Stimulated activated CD4-positive, alpha-beta T cell treated with anti-CD3 and anti-CD28 coated beads, Interleukin-4, amount 100 ng/mL, for 4 hours (primary cell): ENCODE measurements at regions not wholly inside any gene's neighbourhood (a gene's known extent, or its start where the extent isn't known, plus 50 kb on each side); places are given as distances from the start of the nearest gene placed in this dataset.

Experiments
- DNase-seq, 2 experiments: peaks; one replicate each; pipeline ENCODE4 v3.0.0-alpha.2; 2020

DNA sequence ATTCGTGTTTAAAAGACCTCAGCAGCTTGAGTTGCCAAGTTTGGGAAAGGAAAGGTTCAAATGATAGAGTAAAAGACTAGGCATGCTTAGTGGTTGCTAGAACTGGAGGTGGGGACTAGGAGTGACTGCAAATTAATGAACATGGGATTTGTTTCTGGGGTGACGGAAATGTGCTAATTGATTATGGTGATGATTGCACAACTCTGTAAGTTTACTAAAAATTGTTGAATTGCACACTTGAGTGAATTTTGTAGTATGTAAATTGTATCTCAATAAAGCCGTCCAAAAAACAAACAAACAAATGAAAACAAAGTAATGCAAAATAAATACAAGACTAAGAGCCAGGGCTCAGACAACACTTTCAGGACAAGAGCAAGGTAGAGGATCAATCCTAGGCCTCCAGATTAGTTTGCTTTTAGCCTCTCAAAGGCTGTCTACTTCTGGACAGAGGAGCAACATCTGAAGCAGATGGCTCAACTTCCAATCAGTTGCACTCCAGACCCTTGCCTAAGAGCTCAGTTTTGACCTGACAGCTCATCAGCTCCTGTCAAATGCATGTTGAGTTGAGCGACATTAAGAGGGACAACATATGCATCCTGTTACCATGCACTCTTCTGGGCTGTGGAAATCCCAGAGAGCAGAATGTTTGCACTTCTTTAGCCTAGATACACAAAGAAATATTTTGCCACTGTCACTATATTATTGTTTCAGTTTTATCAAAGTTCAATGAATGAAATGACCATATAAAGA is 111.2 kb upstream of the ASIC2 start:
- DNase-seq: no peak

DNA sequence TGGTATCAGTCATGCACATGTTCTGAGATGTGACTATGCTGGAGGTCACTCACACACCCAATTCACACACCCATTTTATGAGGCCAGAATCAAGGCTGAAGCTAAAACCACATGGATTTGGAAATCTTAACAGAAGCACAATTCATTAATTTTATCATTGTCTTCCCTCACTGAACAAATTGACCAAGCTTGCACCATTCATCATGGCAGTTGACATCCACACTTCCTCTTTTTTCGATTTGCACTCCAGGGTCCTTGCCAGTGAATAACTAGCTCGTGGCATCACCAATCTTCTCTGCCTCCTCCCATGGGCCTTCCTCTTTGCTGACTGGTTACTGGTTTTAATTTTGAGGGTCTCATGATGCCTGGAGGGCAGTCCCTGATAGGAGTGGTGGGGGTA is 123.0 kb upstream of the ASIC2 start:
- DNase-seq: no peak

DNA sequence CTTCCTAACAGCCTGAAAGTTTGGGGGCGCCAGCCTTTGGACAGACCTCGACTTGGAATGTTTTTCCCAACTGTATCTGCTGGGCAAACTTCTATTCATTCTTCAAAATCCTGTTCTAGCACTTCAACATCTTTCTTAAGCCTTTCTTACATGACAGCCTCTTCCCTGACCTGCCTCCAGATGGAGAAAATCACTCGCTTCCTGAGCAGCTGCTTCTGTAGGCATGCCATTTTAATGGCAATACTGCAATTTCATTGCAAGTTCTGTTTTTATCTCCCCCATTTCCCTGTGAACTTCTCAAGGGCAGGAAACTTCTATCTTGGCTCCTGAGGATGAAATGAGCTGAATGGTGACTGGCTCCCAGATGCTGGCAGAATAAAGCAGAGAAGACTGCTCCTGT is 128.8 kb upstream of the ASIC2 start:
- no peak for DNase-seq

DNA sequence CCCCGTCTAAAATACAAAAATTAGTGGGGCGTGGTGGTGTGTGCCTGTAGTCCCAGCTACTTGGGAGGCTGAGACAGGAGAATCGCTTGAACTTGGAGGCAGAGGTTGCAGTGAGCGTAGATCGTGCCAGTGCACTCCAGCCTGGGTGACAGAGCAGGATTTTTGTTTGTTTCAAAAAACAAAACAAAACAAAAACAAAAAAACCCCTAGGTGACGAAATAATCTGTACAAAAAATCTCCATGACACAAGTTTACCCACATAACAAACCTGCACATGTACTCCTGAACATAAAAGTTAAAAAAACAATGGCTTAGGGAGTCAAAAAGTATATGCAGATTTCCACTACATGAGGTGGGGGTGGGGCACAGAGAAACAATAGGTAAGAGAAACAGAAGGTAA is 140.5 kb upstream of the ASIC2 start:
- DNase-seq: no peak

DNA sequence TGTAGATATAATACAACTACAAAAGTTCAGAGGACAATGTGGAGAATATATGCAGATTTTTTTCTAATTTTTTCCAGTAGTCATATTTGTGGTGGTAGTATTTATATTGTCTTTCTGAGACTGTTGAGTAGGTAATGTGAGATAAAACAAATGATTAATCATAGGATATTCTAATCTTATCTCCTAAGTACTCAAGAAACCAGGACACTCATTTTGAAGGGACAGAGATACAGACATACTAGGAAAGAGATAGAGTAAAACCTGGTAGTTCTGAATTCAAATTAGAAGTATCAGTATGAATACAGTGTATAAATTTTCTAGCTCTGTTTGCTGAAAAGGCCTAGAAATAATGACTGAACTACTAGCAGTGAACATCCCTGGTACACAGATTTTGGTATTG is 141.7 kb upstream of the ASIC2 start:
- no peak for DNase-seq

DNA sequence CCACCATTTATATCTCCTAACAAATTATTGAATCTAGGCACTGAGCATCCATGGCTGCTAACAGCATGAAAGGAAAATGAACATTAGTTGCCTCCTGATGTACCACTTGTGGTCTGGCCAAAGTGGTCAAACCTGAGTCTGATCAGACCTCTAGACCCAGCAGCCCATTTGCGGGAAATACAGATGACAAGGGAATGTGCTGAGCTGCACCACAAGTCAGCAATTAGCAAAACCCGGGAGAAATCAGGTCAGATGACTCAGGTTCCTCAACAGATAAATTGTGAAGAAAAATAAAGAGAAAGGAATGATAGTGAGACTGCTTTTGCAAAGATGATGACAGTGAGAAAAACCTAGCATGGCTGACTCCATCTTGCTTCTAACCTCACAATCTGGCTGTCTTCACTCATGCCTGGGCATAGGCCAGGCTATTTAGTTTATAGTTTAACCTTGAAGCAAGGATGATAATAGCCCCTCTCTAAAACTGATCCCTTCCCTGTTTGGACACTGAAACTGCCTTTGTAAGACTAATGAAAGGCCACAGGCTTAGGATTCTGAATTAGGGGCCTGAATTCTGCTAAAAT is 142.7 kb upstream of the ASIC2 start:
- no peak for DNase-seq

DNA sequence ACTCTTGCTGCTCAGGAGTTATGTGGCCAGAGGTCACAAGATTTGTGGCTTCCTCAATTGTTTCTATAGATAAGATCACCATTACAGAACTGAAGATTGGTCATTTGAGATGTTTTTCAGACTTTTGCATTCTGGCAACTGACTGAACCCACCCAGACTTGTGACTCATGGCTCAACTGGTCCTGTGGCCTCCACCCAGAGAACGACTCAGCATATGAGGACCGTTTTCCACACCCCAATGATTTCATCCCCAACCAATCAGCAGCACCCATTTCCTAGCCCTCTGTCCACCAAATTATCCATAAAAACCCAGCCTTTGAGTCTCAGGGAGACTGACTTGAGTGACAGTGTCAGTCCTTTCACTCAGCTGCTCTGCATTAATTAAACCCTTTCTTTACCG is 143.2 kb upstream of the ASIC2 start:
- no peak for DNase-seq

DNA sequence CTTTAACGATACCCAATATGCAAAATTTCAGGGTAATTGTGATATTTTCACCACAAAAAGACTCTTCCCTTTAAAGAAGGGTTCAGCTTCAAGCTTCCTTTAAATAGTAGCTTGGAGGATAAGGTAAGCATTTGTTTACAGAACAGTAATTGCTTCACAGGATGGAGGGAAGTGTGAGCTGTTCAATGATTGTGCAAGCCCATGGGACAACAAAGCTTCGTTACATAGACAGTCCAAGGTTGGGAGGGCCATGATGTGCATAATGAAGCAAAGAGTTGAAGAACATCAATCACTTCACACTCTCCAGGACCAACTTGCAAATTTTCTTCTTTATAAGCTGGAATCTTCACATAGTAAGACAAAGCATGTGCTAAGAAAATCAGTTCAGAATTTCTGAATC is 145.0 kb upstream of the ASIC2 start:
- no peak for DNase-seq

DNA sequence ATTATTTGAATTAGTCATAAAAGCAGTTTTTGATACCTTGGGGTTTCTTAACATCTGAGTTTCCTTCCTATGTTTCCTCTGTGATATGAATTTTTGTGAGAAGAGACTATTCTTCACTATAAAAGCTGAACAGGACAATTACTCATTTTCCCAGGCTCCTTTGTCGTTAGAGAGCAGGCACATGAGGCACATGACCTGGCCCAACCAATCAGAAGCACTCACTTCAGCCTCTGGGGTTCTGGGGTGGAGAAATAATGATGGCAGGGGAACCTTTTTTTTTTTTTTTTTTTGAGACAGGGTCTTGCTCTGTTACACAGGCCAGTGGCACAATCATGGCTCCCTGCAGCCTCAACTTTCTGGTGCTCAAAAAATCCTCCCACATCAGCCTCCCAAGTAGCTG is 145.5 kb upstream of the ASIC2 start:
- no peak for DNase-seq

DNA sequence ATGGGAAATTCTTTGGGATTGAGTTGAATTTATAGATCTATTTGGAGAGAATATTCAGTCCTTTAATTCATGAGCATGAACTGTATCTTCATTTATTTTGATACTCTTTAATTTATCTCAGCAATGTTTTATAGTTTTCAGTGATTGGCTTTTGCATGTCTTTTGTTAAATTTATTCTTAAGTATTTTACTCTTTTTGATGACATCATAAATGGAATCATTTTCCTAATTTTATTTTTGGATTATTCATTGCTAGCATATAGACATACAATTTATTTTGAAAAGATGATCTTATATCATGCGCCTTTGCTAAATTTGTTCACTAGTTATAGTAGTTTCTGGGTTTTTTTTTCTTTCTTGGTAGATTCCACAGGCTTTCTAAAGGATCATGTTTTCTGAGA is 149.2 kb upstream of the ASIC2 start:
- DNase-seq: no peak

DNA sequence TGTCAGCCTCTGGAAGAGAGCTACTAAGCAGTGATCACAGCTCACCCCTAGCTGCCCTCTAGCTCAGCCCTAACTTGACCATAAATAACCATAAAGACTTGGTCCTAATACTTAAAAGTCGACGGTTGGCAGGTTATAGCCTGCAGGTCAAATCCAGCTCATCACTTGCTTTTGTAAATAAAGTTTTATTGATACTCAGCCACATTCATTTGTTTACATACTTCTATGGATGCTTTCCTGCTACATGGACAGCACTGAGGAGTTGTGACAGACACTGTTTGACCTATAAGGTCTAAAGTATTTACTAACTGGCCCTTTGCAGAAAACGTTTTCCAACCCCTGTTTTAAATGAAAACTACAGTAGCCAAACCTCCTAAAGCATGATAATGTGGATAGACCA is 151.6 kb upstream of the ASIC2 start:
- no peak for DNase-seq

DNA sequence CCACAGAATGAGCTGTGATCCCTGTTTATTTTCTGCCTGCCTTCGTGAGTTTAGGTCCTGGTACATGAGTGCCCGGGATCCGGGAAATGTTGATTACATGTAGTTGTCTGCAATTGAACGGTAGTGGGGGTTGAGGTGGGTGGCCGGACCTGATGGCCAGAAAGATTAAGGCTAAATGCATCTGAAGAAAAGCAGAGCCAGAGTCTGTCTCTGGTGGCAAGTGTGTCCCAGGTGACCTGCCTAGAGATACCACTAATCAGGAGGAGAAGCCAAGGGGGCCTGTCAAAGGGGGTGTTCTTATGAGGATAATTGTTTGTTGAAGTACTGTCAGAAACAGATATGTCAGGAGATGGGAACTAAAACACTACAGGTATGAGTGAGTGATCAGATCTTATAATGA is 154.0 kb upstream of the ASIC2 start:
- DNase-seq: no peak

DNA sequence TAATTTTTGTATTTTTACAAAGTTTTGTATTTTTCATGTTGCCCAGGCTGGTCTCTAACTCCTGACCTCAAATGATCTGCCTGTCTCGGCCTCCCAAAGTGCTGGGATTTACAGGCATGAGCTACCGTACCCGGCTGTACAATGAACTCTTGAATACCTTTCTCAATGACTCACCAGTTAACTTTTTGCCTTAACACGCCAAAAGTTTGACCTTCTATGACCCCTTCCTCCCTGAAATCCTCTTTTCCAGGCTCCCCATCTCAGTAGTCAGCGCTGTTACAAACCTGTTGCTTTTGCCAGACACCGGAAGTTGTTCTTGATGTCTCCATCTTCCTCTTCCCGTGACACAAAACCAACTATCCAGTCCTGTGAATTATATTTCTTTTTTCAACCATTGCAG is 158.1 kb upstream of the ASIC2 start:
- no peak for DNase-seq

DNA sequence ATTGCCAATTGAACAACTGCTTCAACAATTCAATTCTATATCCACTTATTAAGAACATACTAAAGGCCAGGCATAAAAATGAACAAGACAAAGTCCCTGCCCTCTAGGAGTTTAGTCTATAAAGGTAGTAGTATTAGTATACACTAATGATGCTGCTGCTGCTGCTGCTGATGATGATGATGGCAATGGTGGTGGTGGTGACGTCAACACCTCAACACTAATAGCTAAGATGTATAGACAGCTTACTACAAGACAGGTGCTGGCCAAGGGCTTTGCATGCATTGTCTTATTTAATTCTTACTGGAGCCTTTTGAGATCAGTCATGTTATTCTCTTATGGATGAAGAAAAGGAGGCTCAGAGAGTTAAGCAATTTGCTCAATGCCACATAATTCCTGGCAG is 164.4 kb upstream of the ASIC2 start:
- DNase-seq: no peak

DNA sequence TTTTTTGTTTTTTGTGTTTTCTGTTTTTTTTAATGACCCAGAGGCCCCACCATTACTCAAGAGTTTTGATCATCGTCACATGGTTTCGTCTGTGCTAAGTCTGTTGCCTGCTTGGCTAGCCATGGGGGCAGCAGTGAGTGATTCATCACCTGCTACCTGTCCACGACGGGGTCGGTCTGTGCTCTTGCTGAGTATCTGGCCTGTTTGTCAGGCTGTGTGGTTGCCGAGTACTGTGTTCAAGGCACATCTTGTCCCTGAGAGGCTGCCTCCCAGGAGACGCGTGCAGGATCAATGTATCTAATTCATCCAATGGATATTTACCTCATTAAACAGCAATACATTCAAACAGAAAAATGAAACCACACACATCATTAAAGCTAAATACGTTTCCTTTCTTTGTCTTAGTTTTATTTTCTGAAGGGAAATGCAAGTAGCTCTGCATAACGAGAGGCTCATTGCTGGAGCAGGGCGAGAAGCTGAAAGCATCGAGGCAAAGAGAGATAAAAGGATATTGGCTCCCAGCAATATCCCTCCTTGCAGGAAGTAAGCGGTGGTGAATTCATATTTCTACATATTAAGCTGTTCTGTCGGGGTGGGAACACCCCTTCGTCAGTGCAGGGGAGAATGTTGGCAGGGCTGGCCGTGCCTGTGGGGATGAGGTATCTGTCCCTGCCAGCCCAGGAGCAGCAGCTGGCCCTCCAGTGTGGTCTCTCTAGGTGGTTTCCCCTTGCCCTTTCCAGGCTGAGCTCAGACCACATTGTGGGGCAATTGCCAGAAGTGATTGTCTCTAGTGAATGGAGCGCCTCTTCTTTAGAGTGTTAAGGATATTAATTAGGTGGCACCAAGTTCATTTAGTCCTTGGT is 166.2 kb upstream of the ASIC2 start:
- DNase-seq: no peak

DNA sequence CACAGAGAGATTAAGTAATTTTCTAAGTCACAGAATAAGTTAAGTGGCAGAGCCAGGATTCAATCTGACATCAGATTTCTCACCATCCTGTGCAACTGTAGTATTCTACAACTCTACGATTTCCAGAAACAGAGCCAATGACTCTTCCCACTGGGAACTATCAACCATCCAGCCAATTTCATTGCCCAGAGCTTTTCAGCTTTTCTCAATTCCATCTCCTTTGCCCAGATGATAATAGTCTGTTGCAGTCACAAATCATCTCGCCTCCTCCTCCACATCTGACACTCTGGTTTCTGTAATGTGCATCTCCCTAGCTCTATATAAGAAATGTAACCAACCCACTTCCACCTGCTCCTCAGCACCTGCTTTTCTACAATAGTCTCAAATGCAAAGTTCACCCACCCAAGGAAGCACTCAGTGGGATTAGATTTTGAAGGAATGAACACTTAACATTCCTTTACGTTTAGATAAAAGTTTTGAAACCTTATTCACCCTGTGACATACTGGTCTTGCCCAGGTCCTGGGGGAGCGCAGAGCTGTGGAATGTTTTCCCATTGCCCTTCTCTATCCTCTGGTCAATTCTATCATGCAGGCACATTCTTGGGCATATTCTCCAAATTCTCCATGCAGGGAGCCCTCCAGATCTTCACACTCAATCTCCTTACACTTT is 167.8 kb upstream of the ASIC2 start:
- DNase-seq: no peak

DNA sequence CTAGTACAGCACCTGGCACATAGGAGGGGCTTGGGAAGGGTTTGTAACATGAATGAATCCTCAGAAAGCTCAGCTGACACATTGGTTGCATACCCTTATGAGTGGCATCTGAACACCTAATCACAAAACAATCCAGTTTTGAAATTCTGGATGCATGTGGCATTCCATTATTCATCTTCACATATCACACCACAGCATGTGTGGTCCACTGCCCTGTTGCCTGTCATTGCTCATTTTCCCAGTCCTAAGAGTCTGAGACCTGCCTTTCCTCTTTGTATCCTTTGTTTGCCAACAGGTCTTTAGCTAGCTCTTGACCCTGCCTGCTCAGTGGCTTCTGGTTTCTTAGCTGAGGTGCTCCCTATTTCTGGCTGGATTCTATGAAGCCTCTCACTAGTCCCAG is 170.8 kb upstream of the ASIC2 start:
- DNase-seq: no peak

DNA sequence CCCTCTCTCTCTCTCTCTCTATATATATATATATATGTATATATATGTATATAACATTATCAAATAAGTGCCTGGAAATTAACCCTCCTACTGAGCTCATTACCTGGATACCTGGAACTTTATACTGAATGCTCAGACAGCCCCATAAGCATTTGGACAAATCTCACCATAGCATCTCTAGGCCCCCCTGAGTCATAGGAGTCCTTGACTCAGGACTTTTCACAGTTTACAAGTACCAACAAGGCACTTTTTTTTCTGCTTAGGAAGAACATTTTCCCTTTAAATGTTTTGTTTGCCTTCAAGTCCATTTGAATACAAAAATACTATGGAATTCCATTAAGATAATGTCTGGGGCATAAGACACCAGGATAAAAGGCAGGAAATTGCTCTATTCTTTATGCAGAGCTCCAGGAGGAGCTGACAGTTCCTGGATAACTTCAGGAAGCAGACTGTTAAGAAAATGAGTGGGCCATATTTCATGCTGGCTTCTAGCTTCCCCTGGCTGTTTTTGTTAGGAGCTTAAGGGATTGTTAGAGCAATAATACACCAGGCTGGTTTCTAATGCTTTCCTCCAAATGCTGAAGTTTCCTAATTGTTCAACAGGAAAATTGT is 171.7 kb upstream of the ASIC2 start:
- no peak for DNase-seq

DNA sequence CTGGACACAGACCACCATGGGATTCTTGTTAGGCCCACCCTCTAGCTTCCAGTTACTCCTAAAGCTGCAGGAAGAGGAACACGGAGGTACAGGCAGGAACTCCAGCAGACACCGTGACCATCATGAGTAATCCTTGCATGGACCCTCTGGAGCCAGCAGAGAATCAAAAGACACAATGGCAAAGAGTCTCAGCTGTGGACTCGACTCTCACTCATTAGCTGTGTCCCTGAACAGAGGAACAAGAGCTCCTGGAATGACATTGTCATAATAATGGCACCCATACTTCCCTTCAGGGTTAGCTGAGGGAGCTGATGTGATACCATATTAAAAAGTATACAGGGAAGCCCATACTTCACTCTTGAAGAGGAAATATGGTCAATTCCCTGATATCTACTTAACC is 176.3 kb upstream of the ASIC2 start:
- DNase-seq: no peak

DNA sequence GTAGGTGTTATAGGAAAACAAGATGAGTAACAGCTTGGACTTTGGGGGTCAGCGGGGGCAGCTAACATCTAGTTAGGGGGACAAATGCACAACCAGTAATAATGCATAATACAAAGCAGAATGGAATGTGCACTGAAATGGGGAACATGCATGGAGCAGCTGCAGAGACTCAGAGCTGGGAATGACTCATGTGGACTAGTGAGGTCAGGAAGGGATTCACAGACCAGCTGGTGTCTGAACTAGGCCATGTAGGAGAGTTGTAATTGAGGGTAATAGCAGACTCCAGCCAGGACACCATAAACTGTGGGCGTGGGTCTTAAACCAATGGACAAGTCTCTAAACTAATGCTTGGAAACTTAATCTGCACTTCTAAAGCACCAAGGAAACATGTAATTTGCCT is 176.8 kb upstream of the ASIC2 start:
- DNase-seq: no peak

DNA sequence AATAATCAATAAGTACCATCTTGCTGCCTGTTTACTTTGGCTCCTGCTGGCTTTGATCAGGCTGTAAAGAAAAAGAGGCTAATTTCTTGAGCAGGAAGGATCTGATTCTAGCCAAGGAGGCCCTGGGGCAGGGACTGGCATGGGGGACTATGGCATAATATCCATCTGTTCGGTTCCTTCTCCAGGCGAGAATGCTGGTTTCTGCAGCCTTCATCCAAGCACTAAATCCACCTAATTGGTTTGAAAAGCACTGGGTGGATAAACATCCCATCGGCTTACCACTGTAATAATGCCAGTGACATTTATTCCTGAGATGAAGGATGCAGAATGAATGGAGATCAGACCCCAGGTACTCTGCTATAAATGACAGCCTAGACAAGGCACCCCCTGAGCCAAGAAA is 180.0 kb upstream of the ASIC2 start:
- DNase-seq: no peak

DNA sequence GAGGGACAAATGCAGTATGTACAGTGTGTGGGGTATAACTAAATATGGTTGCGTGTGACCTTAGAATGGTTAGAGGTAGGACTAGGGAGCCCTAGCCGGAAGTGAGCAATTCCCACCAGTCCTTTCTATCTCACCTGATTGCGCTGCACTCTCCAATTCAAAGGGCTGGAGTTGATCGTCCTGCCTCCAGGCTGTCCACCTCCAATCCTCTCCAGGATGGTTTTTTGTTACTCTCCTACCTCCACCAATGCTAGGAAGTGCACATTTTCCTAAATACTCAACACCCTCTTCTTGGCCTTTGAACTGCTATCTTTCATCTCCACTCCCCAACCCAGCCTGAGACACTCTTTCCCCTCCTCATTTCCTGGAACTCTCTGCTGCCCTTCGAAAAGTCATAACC is 181.7 kb upstream of the ASIC2 start:
- no peak for DNase-seq

DNA sequence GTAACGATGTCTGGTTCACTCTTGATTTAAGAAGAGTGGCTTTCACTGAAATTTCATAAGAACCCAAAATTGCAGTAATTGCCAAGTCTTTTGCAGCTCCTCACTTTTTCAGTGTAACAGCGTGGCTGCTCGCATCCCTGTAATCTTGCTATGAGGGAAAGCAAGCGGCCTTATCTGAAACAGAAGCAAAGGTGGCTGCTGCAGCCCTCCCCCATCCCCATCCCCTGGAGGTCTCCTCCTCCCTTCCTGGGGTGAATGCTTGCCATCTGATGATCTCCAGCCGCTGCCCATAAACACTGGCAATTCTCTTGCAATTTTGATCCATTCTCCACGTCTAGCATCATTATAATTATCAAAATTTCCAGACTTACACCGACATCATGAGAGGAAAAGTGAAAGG is 182.5 kb upstream of the ASIC2 start:
- DNase-seq: no peak
